ENCODE measurements at regions not wholly inside any gene's neighbourhood (a gene's known extent, or its start where the extent isn't known, plus 50 kb on each side); places are given as distances from the start of the nearest gene placed in this dataset.

DNA sequence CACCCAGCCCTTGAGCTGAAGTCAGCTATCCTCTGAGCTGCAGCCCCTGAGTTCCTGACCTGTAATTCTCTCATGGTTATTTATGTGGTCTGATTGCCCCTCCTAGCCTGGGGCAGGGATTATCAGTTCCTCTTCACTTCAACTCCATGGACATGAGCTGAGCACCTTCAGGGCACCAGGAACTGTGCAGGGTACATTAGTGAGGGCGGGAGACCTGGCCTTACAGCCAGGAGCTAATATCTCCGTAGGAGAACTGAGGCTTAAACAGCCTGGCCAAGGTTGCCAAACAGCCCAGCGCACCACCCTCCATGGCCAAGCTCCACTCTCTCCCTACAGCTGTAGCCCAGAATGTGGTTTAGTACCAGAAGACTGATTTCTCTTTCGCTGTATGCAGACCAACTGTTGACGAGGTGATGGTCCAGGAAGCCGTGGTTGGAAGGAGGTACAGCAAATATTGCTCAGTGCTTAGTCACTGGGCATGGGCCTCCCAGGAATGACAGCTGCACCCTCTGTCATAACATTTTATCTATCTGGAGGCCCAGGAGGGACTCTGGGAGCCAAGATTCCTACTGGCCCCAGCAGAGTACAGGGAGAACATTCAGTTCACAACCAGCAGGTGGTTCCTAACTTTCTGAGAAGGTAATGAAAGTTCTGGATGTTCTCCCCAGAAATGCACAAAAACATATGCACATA, 228.7 kb upstream of the SIX2 start:
- no peak overlapping the region for H3K27ac ChIP-seq
- no peaks in the 10 kb centered on the region for H3K9me3 ChIP-seq
- DNase-seq: no peak
- intact Hi-C loops (cut with DNase I): no loop called here
- no peaks in the 10 kb centered on the region for H3K27me3 ChIP-seq
- no peaks in the 10 kb centered on the region for H3K36me3 ChIP-seq
- no peak overlapping the region for H3K4me3 ChIP-seq
- TF ChIP-seq, protein P1, sequence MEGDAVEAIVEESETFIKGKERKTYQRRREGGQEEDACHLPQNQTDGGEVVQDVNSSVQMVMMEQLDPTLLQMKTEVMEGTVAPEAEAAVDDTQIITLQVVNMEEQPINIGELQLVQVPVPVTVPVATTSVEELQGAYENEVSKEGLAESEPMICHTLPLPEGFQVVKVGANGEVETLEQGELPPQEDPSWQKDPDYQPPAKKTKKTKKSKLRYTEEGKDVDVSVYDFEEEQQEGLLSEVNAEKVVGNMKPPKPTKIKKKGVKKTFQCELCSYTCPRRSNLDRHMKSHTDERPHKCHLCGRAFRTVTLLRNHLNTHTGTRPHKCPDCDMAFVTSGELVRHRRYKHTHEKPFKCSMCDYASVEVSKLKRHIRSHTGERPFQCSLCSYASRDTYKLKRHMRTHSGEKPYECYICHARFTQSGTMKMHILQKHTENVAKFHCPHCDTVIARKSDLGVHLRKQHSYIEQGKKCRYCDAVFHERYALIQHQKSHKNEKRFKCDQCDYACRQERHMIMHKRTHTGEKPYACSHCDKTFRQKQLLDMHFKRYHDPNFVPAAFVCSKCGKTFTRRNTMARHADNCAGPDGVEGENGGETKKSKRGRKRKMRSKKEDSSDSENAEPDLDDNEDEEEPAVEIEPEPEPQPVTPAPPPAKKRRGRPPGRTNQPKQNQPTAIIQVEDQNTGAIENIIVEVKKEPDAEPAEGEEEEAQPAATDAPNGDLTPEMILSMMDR (IDR thresholded peaks at IDR 0.05): no peak
- H3K4me1 ChIP-seq: peaks cover 4% of the 10 kb centered on the region
- peak; percentile 24 for ATAC-seq

DNA sequence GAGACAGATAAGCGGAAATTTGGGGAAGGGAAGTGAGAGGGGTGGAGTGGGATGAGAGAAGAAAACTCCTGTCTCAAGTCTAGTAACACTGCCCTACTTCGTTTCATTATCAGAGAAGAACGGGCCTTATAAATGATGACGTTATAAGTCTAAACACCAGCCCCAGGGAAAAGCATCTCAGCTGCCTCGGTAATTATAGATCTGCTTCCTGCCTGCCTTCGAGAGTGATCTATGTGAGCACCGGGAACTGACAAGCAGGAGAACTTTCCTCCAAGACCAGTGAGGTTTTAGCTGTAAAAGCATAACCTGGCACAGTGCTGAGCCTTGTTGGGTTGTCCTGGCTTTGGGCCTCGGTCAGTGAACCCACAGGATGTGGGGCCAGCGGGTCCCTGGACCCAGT, 227.9 kb upstream of the SIX2 start:
- Histone ChIP-seq H3K4me3 (no peak overlapping the region), H3K36me3 (no peaks in the 10 kb centered on the region), H3K27me3 (no peaks in the 10 kb centered on the region), H3K4me1 (peaks cover 4% of the 10 kb centered on the region), H3K27ac (no peak overlapping the region), H3K9me3 (no peaks in the 10 kb centered on the region)
- TF ChIP-seq, protein P1 (IDR thresholded peaks at IDR 0.05): no peak
- DNase-seq (no peak), ATAC-seq (peak; percentile 22)
- intact Hi-C loops (cut with DNase I): no loop called here

DNA sequence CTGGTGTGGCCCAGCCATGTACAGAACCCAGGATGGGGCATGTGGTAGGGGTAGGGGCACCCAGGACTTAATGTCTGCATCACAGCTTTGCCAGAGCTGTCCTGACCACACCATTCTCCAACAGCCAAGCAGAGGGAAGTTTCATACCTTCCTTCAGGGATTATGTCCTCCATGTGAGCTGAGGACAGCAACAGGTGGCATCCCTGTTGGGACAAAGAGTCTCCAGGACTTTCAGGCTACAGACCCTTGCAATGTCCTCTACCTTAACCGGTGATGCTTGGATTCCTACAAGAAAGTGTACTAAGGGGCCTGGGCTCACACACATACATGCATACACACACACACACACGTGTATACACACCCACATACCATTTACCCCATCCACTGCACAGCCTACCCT, 227.0 kb upstream of the SIX2 start:
- no peak for ATAC-seq
- intact Hi-C loops (cut with DNase I): no loop called here
- Histone ChIP-seq H3K36me3 (no peaks in the 10 kb centered on the region), H3K27me3 (no peaks in the 10 kb centered on the region), H3K27ac (no peak overlapping the region), H3K4me3 (no peak overlapping the region), H3K4me1 (no peaks in the 10 kb centered on the region), H3K9me3 (no peaks in the 10 kb centered on the region)
- no peak for DNase-seq
- TF ChIP-seq, protein P1 (IDR thresholded peaks at IDR 0.05): no peak

DNA sequence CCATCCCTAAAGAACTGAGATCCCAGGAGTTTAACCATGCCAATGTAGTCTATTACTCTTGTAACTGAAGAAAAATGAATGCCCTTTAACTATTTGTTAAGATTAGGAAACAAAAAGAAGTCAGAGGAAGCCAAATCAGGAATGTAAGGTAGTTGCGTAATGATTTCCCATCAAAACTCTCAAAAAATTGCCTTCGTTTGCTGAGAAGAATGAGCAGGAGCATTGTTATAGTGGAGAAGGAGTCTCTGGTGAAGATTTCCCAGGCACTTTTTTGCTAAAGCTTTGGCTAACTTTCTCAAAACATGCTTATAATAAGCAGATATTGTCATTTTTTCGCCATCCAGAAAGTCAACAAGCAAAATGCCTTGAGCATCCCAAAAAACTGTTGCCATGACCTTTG, 224.0 kb upstream of the SIX2 start:
- H3K36me3 ChIP-seq: no peaks in the 10 kb centered on the region
- H3K4me1 ChIP-seq: no peaks in the 10 kb centered on the region
- no peak overlapping the region for H3K27ac ChIP-seq
- intact Hi-C loops (cut with DNase I): no loop called here
- no peaks in the 10 kb centered on the region for H3K9me3 ChIP-seq
- TF ChIP-seq, protein P1 (IDR thresholded peaks at IDR 0.05): no peak
- ATAC-seq (no peak), DNase-seq (no peak)
- no peak overlapping the region for H3K4me3 ChIP-seq
- no peaks in the 10 kb centered on the region for H3K27me3 ChIP-seq

DNA sequence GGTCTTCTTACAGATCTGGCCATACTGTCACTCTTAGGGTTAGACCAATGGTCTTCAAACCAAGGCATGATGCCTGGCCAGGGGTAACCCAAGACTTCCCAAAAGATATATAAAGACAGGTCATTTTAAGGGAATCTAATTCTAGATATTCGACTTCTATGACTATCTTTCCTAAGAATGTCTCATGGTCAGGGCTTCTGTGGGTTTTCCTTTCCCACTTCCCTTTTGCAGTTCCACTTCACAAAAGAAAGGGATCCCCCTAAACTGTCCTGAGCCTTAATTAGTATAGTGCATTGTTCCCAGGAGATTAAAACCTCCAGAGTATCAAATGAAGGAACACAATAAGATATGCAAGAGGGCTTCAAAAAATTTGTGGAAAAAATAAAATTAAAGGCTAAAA, 223.6 kb upstream of the SIX2 start:
- intact Hi-C loops (cut with DNase I): no loop called here
- Histone ChIP-seq H3K36me3 (no peaks in the 10 kb centered on the region), H3K9me3 (no peaks in the 10 kb centered on the region), H3K4me3 (no peak overlapping the region), H3K27me3 (no peaks in the 10 kb centered on the region), H3K4me1 (no peaks in the 10 kb centered on the region), H3K27ac (no peak overlapping the region)
- DNase-seq (no peak), ATAC-seq (no peak)
- TF ChIP-seq, protein P1 (IDR thresholded peaks at IDR 0.05): no peak

DNA sequence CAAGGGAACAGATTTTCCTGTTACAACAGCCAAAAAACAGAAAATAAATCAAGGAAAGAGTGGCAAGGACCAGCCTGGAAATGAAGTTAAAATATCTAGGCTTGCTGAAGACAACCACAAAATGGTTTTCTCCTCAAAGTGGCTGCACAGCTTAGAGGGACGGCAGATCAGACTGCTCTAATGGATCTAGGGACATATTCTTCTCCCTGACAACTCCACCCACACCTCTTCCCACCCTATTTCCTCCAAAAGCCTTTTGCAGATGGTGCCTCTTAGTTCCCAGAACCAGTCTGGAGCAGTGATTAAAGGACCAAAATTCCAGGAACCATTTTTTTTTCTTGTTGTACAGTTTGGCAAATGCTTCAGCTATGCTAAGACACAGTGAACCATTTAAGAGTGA, 220.2 kb upstream of the SIX2 start:
- intact Hi-C loops (cut with DNase I): no loop called here
- Histone ChIP-seq H3K4me3 (no peak overlapping the region), H3K36me3 (no peaks in the 10 kb centered on the region), H3K9me3 (no peaks in the 10 kb centered on the region), H3K27ac (no peak overlapping the region), H3K4me1 (no peaks in the 10 kb centered on the region), H3K27me3 (no peaks in the 10 kb centered on the region)
- TF ChIP-seq, protein P1 (IDR thresholded peaks at IDR 0.05): no peak
- ATAC-seq (no peak), DNase-seq (no peak)

Measured in upper lobe of right lung (tissue), 1 donor.